H1 (cell line): ENCODE measurements at regions not wholly inside any gene's neighbourhood (a gene's known extent, or its start where the extent isn't known, plus 50 kb on each side); places are given as distances from the start of the nearest gene placed in this dataset.

ENCODE experiments used
- CTCF ChIA-PET: fragments of 300-600 bp; sonication (Branson Sonifier 250); formaldehyde crosslinking; loops from one replicate; lab custom pipeline; 2021; ENCODE audit not compliant: partially characterized antibody; lab: Charles Lee
- POLR2A ChIA-PET: fragments of 300-600 bp; sonication (Branson Sonifier 250); formaldehyde crosslinking; loops from one replicate; lab custom pipeline; 2021; ENCODE audit warnings: inconsistent platforms; ENCODE audit not compliant: partially characterized antibody; lab: Charles Lee
- DNase-seq, 2 experiments: peaks; one replicate each; pipeline versions ENCODE4 v3.0.0 to v3.0.0-alpha.2; 2010 to 2022; ENCODE audit warnings: low spot score in 2 of 2, low read depth in 1 of 2, mixed read lengths in 1 of 2
- FAIRE-seq: peaks from 2 replicates; lab custom pipeline; 2011; peaks lifted over from hg19 to GRCh38; lab: Jason Lieb, UNC
- H2AFZ ChIP-seq: 2 replicates; pipeline ENCODE4 v1.8.1; 2012; ENCODE audit warnings: low read length, inconsistent platforms
- H2AK5ac ChIP-seq: 2 replicates; pipeline ENCODE4 v1.6.1; 2013; ENCODE audit warnings: low read depth, low read length
- H2BK120ac ChIP-seq: replicated peaks from 2 replicates; pipeline ENCODE3; 2013; ENCODE audit warnings: low read depth, low read length, inconsistent platforms
- H2BK12ac ChIP-seq: 2 replicates; pipeline ENCODE4 v1.6.1; 2013; ENCODE audit warnings: low read depth, low read length
- H2BK15ac ChIP-seq: 2 replicates; pipeline ENCODE4 v1.6.1; 2013; ENCODE audit warnings: low read length
- H2BK20ac ChIP-seq: 2 replicates; pipeline ENCODE4 v1.6.1; 2013; ENCODE audit warnings: low read length
- H2BK5ac ChIP-seq: 2 replicates; pipeline ENCODE4 v1.6.1; 2013; ENCODE audit warnings: low read depth, low read length
- H3K14ac ChIP-seq: 2 replicates; pipeline ENCODE4 v1.6.1; 2013; ENCODE audit warnings: inconsistent platforms; ENCODE audit not compliant: insufficient read length
- H3K18ac ChIP-seq: 2 replicates; pipeline ENCODE4 v1.6.1; 2013; ENCODE audit warnings: low read length; ENCODE audit errors: extremely low read depth
- H3K23ac ChIP-seq: 2 replicates; pipeline ENCODE4 v1.6.1; 2013; ENCODE audit warnings: inconsistent platforms; ENCODE audit not compliant: insufficient read length
- H3K23me2 ChIP-seq: 2 replicates; pipeline ENCODE4 v1.6.1; 2013; ENCODE audit warnings: low read depth, low read length
- H3K27ac ChIP-seq: 2 replicates; pipeline ENCODE4 v1.6.1; 2011; ENCODE audit warnings: low read depth, low read length, inconsistent platforms
- H3K27me3 ChIP-seq, 4 experiments: replicated peaks in 1 of 4; 1 replicate in 1 of 4; 2 replicates in 3 of 4; pipeline versions ENCODE4 v1.6.1 to v1.8.1; 2011 to 2013; ENCODE audit warnings: low read length in 3 of 4, mild to moderate bottlenecking in 3 of 4, inconsistent platforms in 2 of 4, mixed read lengths in 2 of 4, moderate library complexity in 1 of 4; ENCODE audit not compliant: control insufficient read depth in 3 of 4, insufficient read depth in 3 of 4; ENCODE audit errors: extremely low read depth in 1 of 4
- H3K36me3 ChIP-seq, 4 experiments: 2 replicates each; pipeline versions ENCODE4 v1.6.1 to v1.8.1; 2011 to 2013; ENCODE audit warnings: mild to moderate bottlenecking in 4 of 4, low read length in 3 of 4, moderate library complexity in 2 of 4, control low read depth in 1 of 4, inconsistent platforms in 1 of 4; ENCODE audit not compliant: insufficient read depth in 4 of 4, control insufficient read depth in 2 of 4
- H3K4ac ChIP-seq: replicated peaks from 2 replicates; pipeline ENCODE3; 2013; ENCODE audit warnings: low read length, low read depth, mixed read lengths, inconsistent platforms; ENCODE audit not compliant: insufficient read length
- H3K4me1 ChIP-seq, 4 experiments: replicated peaks in 1 of 4; 1 replicate in 1 of 4; 2 replicates in 3 of 4; pipeline versions ENCODE4 v1.6.1 to v1.8.1; 2011 to 2013; ENCODE audit warnings: low read length in 3 of 4, inconsistent platforms in 2 of 4, mixed read lengths in 1 of 4; ENCODE audit not compliant: insufficient read depth in 4 of 4, control insufficient read depth in 3 of 4
- H3K4me2 ChIP-seq, 2 experiments: 2 replicates each; pipeline versions ENCODE4 v1.6.1 to v1.8.1; 2011 to 2013; ENCODE audit warnings: low read depth in 2 of 2, low read length in 2 of 2, control low read depth in 1 of 2, inconsistent platforms in 1 of 2, mild to moderate bottlenecking in 1 of 2; ENCODE audit not compliant: insufficient read depth in 1 of 2
- H3K4me3 ChIP-seq, 4 experiments: fragments of 200-600, 300-600 bp in 1 of 4; sonication (generic), shearing (Covaris generic), sonication (Bioruptor Twin) in 1 of 4; 2 replicates each; pipeline versions ENCODE4 v1.5.1 to v1.8.1; 2011 to 2016; ENCODE audit warnings: low read length in 4 of 4, low read depth in 3 of 4, control low read depth in 2 of 4, inconsistent platforms in 2 of 4, mild to moderate bottlenecking in 2 of 4, mixed read lengths in 1 of 4, moderate library complexity in 1 of 4; ENCODE audit not compliant: insufficient read depth in 2 of 4; ENCODE audit errors: extremely low read depth in 1 of 4
- H3K56ac ChIP-seq: replicated peaks from 2 replicates; pipeline ENCODE3; 2013; ENCODE audit warnings: low read depth, mild to moderate bottlenecking, mixed read lengths, low read length, inconsistent platforms; ENCODE audit not compliant: insufficient read length
- H3K79me1 ChIP-seq: 2 replicates; pipeline ENCODE4 v1.6.1; 2013; ENCODE audit warnings: low read depth, low read length, control low read depth
- H3K79me2 ChIP-seq, 2 experiments: 2 replicates each; pipeline versions ENCODE4 v1.6.1 to v1.8.1; 2012 to 2013; ENCODE audit warnings: low read length in 2 of 2, mild to moderate bottlenecking in 2 of 2, inconsistent platforms in 1 of 2; ENCODE audit not compliant: insufficient read depth in 2 of 2, control insufficient read depth in 1 of 2
- H3K9ac ChIP-seq, 4 experiments: replicated peaks in 1 of 4; 1 replicate in 1 of 4; 2 replicates in 3 of 4; pipeline versions ENCODE4 v1.6.1 to v1.8.1; 2011 to 2013; ENCODE audit warnings: low read depth in 3 of 4, low read length in 3 of 4, control low read depth in 2 of 4, mild to moderate bottlenecking in 2 of 4, moderate library complexity in 2 of 4, inconsistent platforms in 1 of 4; ENCODE audit errors: extremely low read depth in 1 of 4
- H3K9me3 ChIP-seq, 2 experiments: 2 replicates each; pipeline versions ENCODE4 v1.6.1 to v1.8.1; 2012 to 2013; ENCODE audit warnings: mild to moderate bottlenecking in 2 of 2, moderate library complexity in 2 of 2, control low read depth in 1 of 2, inconsistent platforms in 1 of 2, low read depth in 1 of 2, low read length in 1 of 2, mixed read lengths in 1 of 2; ENCODE audit not compliant: insufficient read depth in 2 of 2
- H4K20me1 ChIP-seq, 2 experiments: replicated peaks in 1 of 2; 2 replicates each; pipeline versions ENCODE3 to v1.8.1; 2011 to 2013; ENCODE audit warnings: inconsistent platforms in 2 of 2, low read length in 2 of 2, mild to moderate bottlenecking in 1 of 2; ENCODE audit not compliant: insufficient read depth in 2 of 2, control insufficient read depth in 1 of 2
- H4K5ac ChIP-seq: 2 replicates; pipeline ENCODE4 v1.6.1; 2013; ENCODE audit warnings: low read length, low read depth, mixed read lengths, inconsistent platforms; ENCODE audit not compliant: insufficient read length
- H4K8ac ChIP-seq: 2 replicates; pipeline ENCODE4 v1.8.0; 2013; ENCODE audit warnings: mild to moderate bottlenecking, moderate library complexity, low read length, inconsistent platforms; ENCODE audit not compliant: insufficient read depth; ENCODE audit errors: extremely low read depth
- H4K91ac ChIP-seq: replicated peaks from 2 replicates; pipeline ENCODE3; 2013; ENCODE audit warnings: low read length, mixed read lengths, inconsistent platforms; ENCODE audit not compliant: insufficient read length
- CHD1 ChIP-seq: IDR thresholded peaks from 2 replicates; pipeline ENCODE4 v1.6.1; 2012; ENCODE audit warnings: low read depth, low read length, improper control_type of control experiment
- EGR1 ChIP-seq: IDR thresholded peaks from 2 replicates; pipeline ENCODE4 v1.6.1; 2011; ENCODE audit warnings: low read depth, low read length, borderline replicate concordance
- EP300 ChIP-seq, 2 experiments: IDR thresholded peaks; 1 replicate in 1 of 2; 2 replicates in 1 of 2; pipeline ENCODE4 v1.6.1; 2011 to 2012; ENCODE audit warnings: low read depth in 2 of 2, low read length in 2 of 2, mild to moderate bottlenecking in 2 of 2, borderline replicate concordance in 1 of 2, inconsistent platforms in 1 of 2, moderate library complexity in 1 of 2
- GABPA ChIP-seq: IDR thresholded peaks from 2 replicates; pipeline ENCODE4 v1.6.1; 2011; ENCODE audit warnings: mild to moderate bottlenecking, low read length, moderate library complexity, borderline replicate concordance; ENCODE audit not compliant: insufficient read depth
- JUN ChIP-seq: IDR thresholded peaks from 2 replicates; pipeline ENCODE4 v1.6.1; 2011; ENCODE audit warnings: low read depth, mild to moderate bottlenecking, improper control_type of control experiment, low read length
- KDM5A ChIP-seq: fragments of 200-600 bp; IDR thresholded peaks from 2 replicates; pipeline ENCODE4 v1.7.1; 2012; ENCODE audit warnings: mild to moderate bottlenecking, low read length, inconsistent platforms, mixed read lengths
- MAFK ChIP-seq: IDR thresholded peaks from 2 replicates; pipeline ENCODE4 v1.6.1; 2012; ENCODE audit warnings: low read depth, mild to moderate bottlenecking, improper control_type of control experiment, low read length
- NANOG ChIP-seq: IDR thresholded peaks from 2 replicates; pipeline ENCODE4 v1.6.1; 2011; ENCODE audit warnings: low read length, low read depth, mild to moderate bottlenecking, inconsistent platforms; ENCODE audit not compliant: insufficient read depth, poor library complexity, severe bottlenecking
- SIN3A ChIP-seq, 2 experiments: IDR thresholded peaks in 1 of 2; conservative IDR thresholded peaks in 1 of 2; 2 replicates each; pipeline ENCODE4 v1.6.1; 2011 to 2012; ENCODE audit warnings: low read length in 2 of 2, improper control_type of control experiment in 1 of 2, low read depth in 1 of 2, mild to moderate bottlenecking in 1 of 2
- SP1 ChIP-seq: IDR thresholded peaks from 2 replicates; pipeline ENCODE4 v1.6.1; 2011; ENCODE audit warnings: low read depth, low read length
- TBP ChIP-seq: IDR thresholded peaks from 2 replicates; pipeline ENCODE4 v1.6.1; 2011; ENCODE audit warnings: low read depth, low read length, improper control_type of control experiment
- YY1 ChIP-seq: IDR thresholded peaks from 2 replicates; pipeline ENCODE4 v1.6.1; 2011; ENCODE audit warnings: low read depth, mild to moderate bottlenecking, low read length
- WGBS, 2 experiments: shearing (Covaris generic) in 1 of 2; methylation state at CpG; one replicate each; pipeline versions ENCODE4 v1.1.6 to v1.1.7; 2013 to 2015; ENCODE audit warnings: low lambda C conversion rate in 2 of 2, mixed read lengths in 2 of 2, inconsistent platforms in 1 of 2, low coverage in 1 of 2, missing lambda C conversion rate in 1 of 2; ENCODE audit not compliant: insufficient replicate concordance in 2 of 2, insufficient coverage in 1 of 2, insufficient read length in 1 of 2; ENCODE audit errors: extremely low coverage in 1 of 2, missing lambda C conversion rate in 1 of 2; 5-methylcytosine and 5-hydroxymethylcytosine counted together

GRCh38 chrX:13248867-13249486, 70.9 kb downstream of the ATXN3L start:
- Histone ChIP-seq H2BK12ac (no peak overlapping the region), H3K4ac (no peak overlapping the region), H2BK15ac (no peak overlapping the region), H3K9ac (no peak overlapping the region), H3K4me2 (no peak overlapping the region), H3K56ac (no peak overlapping the region), H4K5ac (no peak overlapping the region), H3K23ac (no peak overlapping the region), H2BK120ac (no peak overlapping the region), H3K4me1 (peaks cover 0 to 3% (median 0%) of the 10 kb centered on the region in 4 experiments; a peak in 2 of 7 replicates), H2AFZ (no peak overlapping the region; the same call in 1 of the 2 replicates), H4K20me1 (no peaks in the 10 kb centered on the region), H3K79me2 (no peaks in the 10 kb centered on the region), H3K27me3 (no peaks in the 10 kb centered on the region), H3K14ac (no peak overlapping the region), H3K36me3 (no peaks in the 10 kb centered on the region), H3K18ac (no peak overlapping the region), H3K23me2 (no peaks in the 10 kb centered on the region; the same call in 1 of the 2 replicates), H3K4me3 (no peak overlapping the region), H3K79me1 (no peaks in the 10 kb centered on the region), H2BK5ac (no peak overlapping the region), H3K9me3 (no peaks in the 10 kb centered on the region), H2BK20ac (no peak overlapping the region), H3K27ac (no peak overlapping the region), H4K91ac (no peak overlapping the region), H4K8ac (no peak overlapping the region), H2AK5ac (no peak overlapping the region)
- WGBS, 2 experiments: 92% methylated on average over 6 of the region's 9 CpGs; no CpG with 5 or more reads in 1 of the 2 experiments
- POLR2A ChIA-PET: no interaction called here
- DNase-seq: no peak
- no peak for FAIRE-seq
- CTCF ChIA-PET: interaction anchor here (1.1 kb wide), 1 partner anchor 167 kb away, joined by 3 read pairs; no protein-coding TSS in a partner anchor
- TF ChIP-seq MAFK (no peak), SIN3A (conservative IDR thresholded peaks at IDR 0.05 in 1 of 2, IDR thresholded peaks at IDR 0.05 in 1 of 2; ENCODE audit: low read depth in 1 of 2, low read length in 2 of 2) (no peak), EGR1 (no peak), SP1 (no peak), TBP (no peak), EP300 (IDR thresholded peaks at IDR 0.05; ENCODE audit: borderline replicate concordance in 1 of 2, low read depth in 2 of 2, low read length in 2 of 2) (no peak), JUN (no peak), CHD1 (no peak), GABPA (no peak), NANOG (no peak), KDM5A (no peak), YY1 (no peak)
